Tibial nerve (tissue), 3 donors: ENCODE measurements at regions not wholly inside any gene's neighbourhood (a gene's known extent, or its start where the extent isn't known, plus 50 kb on each side); places are given as distances from the start of the nearest gene placed in this dataset.

Experiments
- POLR2A ChIP-seq, 2 donors: fragments of 450-650 bp; IDR thresholded peaks; one replicate each; pipeline ENCODE4 v1.6.1; 2017; ENCODE audit warnings: antibody characterized with exemption in 2 of 2, mild to moderate bottlenecking in 2 of 2, moderate library complexity in 2 of 2
- TF ChIP-seq, protein P1 (sequence below), 5 experiments: fragments of 200-600 bp in 3 of 5; fragments of 450-650 bp in 2 of 5; sonication (generic) in 3 of 5; IDR thresholded peaks; one replicate each; pipeline ENCODE4 v1.5.1; 2016 to 2019; ENCODE audit warnings: antibody characterized with exemption in 5 of 5, mild to moderate bottlenecking in 3 of 5, moderate library complexity in 2 of 5

DNA sequence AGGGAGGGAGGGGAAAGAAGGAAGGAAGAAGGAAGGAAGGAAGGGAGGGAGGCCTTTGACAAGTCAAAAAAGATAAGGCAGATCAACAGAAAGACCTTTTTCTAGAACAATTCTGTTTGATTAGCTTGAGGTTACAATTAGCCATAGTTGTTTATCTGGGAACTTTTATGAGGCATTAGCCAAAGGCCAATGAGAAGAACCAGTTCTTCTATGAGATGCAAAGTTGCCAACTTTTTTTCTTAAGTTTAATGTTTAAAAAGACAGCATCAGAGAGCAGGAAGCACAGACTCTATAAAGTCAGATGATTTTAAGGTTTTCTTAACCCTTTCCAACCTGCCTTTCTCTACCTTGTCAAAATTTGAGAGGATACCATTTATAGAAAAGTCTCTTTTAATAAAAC, 301.3 kb upstream of the NR2F2 start:
- no peak for TF ChIP-seq POLR2A (IDR thresholded peaks at IDR 0.05)
- TF ChIP-seq, protein P1, sequence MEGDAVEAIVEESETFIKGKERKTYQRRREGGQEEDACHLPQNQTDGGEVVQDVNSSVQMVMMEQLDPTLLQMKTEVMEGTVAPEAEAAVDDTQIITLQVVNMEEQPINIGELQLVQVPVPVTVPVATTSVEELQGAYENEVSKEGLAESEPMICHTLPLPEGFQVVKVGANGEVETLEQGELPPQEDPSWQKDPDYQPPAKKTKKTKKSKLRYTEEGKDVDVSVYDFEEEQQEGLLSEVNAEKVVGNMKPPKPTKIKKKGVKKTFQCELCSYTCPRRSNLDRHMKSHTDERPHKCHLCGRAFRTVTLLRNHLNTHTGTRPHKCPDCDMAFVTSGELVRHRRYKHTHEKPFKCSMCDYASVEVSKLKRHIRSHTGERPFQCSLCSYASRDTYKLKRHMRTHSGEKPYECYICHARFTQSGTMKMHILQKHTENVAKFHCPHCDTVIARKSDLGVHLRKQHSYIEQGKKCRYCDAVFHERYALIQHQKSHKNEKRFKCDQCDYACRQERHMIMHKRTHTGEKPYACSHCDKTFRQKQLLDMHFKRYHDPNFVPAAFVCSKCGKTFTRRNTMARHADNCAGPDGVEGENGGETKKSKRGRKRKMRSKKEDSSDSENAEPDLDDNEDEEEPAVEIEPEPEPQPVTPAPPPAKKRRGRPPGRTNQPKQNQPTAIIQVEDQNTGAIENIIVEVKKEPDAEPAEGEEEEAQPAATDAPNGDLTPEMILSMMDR (IDR thresholded peaks at IDR 0.05): no peak
